Activated T-cell treated with anti-CD3 and anti-CD28 coated beads for 24 hours (primary cell): ENCODE measurements at regions not wholly inside any gene's neighbourhood (a gene's known extent, or its start where the extent isn't known, plus 50 kb on each side); places are given as distances from the start of the nearest gene placed in this dataset.
"Not testable (repeated sequence)": the region's sequence is repeated elsewhere in the genome, so short reads cannot be mapped to it uniquely, and the experiment has no call there.

ENCODE experiments used
- DNase-seq: peaks from one replicate; pipeline ENCODE4 v3.0.0-alpha.2; 2020; ENCODE audit warnings: low read depth

- no peak for DNase-seq
Observed at GRCh38 chr2:208686665-208687064, 280.1 kb downstream of the PTH2R start.

DNA sequence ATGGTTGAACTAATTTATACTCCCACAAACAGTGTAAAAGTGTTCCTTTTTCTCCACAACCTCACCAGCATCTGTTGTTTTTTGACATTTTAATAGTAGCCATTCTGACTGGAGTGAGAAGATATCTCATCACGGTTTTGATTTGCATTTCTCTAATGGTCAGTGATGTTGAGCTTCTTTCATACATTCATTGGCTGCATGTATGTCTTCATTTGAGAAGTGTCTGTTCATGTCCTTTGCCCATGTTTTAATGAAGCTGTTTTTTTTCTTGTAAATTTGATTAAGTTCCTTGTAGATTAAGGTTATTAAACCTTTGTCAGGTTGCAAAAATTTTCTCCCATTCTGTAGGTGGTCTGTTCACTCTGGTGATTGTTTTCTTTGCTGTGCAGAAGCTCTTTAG lies 281.1 kb downstream of the PTH2R start:
- DNase-seq = not testable (repeated sequence)

DNA sequence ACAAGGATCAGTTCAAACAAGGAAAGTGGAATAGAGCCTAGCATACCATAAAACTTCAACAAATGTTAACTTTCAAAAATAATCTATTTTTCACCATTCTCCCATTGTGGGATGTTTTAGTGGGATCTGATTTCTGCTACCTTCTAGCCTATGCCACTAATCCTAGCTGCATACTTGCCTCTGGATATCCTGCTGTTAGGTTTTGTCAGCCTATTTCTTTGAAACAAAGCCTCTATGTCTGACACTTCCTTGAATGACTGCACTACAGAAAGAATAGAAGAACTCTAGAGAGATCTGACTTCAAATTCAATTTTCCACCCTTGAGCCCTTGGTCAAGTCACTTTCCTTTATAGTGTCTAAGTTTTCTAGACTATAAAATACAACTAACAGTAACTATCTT lies 291.5 kb downstream of the PTH2R start:
- DNase-seq = no peak

DNA sequence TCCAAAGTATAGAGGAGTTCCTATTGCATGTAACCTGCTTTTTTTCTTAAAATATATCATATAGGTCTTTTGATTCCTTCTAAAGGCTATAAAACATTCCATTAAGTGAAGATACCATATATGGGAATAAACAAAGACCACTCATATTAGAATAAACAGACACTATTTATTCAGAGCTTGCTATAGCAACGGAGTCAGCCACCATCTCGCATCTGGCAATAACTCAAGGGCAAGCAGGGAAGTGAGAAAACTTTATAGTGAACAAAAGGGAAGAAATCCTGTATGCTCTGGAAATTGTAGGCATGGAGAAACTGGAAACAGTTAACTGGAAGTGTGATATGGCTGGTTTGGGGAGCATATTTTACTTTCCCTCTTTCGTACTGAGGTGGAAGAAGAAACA lies 301.9 kb downstream of the PTH2R start:
- no peak for DNase-seq

GRCh38 chr2:208711598-208711997 lies 305.0 kb downstream of the PTH2R start:
- DNase-seq = no peak

DNA sequence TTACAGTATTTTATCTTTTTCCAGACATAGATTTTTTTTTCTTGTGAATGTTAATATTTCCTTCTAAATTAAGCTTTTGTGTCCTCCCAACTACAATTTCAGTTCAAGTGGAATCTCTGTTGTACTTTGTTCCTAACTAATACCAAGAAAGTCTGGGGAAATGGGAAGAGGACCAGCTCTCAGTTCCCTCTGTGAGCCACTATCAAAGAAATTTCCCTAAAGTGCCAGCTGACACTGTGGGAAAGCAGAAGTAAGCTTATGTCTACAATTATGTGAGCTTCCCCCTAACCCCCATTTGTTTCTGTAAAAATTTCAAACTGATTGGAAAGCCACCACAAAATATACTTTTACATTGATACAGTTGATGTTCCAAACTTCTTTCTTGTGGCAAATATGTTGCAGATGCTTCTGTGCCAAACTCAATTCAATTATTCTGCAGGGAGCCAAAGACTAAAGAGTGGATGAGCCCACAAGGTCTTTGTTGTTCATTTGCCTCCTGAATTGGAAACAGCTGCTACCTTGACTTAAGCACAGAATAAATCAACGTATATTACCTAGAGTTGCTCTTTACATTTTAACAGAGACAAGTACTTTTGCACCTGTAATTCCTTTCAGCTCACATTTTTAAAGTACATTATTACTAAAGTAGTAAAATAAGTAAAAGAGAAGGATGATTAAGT lies 306.6 kb downstream of the PTH2R start:
- DNase-seq = no peak

GRCh38 chr2:208718828-208719227 lies 312.2 kb downstream of the PTH2R start:
- no peak for DNase-seq

GRCh38 chr2:208722731-208723130 lies 316.1 kb downstream of the PTH2R start:
- no peak for DNase-seq

- DNase-seq = no peak
Observed at GRCh38 chr2:208725280-208725679, 318.7 kb downstream of the PTH2R start.

DNA sequence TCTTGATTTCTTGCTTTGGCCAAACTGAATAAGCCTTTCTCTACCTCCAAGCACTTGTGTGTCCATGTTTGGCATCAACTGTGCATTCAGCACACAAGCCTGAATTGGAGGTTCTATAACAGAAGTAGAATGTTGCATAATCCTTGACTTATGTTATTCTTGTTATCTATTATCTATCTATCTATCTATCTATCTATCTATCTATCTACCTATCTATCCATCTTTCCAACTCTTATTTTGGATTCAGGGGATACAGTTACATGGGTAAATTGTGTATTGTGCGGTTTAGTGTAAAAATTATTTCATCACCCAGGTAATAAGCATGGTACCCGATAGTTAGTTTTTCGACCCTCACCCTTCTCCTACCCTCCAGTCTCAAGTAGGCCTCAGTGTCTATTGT lies 319.6 kb downstream of the PTH2R start:
- no peak for DNase-seq

DNA sequence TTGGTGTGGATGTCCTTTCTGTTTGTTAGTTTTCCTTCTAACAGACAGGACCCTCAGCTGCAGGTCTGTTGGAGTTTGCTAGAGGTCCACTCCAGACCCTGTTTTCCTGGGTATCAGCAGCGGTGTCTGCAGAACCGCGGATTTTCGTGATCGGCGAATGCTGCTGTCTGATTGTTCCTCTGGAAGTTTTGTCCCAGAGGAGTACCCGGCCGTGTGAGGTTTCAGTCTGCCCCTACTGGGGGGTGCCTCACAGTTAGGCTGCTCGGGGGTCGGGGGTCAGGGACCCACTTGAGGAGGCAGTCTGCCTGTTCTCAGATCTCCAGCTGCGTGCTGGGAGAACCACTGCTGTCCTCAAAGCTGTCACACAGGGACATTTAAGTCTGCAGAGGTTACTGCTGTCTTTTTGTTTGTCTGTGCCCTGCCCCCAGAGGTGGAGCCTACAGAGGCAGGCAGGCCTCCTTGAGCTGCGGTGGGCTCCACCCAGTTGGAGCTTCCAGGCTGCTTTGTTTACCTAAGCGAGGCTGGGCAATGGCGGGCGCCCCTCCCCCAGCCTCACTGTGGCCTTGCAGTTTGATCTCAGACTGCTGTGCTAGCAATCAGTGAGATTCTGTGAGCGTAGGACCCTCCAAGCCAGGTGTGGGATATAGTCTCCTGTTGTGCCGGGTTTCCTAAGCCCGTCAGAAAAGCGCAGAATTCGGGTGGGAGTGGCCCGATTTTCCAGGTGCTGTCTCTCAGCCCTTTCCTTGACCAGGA lies 345.2 kb downstream of the PTH2R start:
- DNase-seq = not testable (repeated sequence)

- DNase-seq = no peak
Observed at GRCh38 chr2:208757364-208757763, 350.8 kb downstream of the PTH2R start.

GRCh38 chr2:208773074-208773473 lies 366.5 kb downstream of the PTH2R start:
- not testable (repeated sequence) for DNase-seq

GRCh38 chr2:208781166-208781565 lies 374.6 kb downstream of the PTH2R start:
- no peak for DNase-seq

DNA sequence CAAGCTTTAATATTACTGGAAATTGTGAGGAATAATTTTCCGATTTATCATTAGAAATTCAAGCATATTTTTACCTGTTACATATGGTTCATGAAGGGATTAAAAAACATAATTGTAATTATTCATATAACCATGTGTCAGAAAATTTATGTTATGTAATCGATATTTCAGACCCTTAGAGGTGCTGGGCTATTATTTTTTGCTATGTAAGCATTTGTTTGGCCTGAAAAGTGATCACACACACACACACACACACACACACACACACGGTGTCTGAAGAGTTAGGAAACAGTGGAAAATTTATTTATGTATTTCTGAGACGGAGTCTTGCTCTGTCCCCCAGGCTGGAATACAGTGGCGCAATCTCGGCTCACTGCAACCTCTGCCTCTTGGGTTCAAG lies 375.5 kb downstream of the PTH2R start:
- DNase-seq = no peak

DNA sequence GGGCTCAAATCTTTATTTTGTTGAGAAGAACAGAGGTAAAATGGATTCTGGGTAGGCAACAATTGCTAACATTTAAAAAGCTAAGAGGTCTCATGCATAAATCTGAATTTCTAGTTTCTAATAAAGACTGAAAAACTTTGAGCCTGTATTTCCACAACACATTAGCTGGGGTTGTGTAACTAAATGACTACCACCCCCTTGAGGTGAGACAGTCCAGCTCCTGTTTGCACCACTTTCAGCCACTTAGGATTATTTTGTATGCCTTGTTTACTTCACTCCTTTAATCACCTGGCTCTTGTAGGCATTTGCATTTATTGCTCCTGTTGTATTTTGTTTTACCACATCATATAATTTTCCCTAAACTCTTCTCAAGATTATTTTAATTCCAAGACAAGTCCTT lies 376.6 kb downstream of the PTH2R start:
- DNase-seq = no peak

DNA sequence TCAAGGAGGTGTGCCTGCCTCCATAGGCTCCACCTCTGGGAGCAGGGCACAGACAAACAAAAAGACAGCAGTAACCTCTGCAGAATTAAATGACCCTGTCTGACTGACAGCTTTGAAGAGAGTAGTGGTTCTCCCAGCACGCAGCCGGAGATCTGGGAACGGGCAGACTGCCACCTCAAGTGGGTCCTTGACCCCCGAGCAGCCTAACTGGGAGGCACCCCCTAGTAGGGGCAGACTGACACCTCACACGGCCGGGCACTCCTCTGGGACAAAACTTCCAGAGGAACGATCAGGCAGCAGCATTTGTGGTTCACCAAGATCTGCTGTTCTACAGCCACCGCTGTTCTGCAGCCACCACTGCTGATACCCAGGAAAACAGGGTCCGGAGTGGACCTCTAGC lies 378.2 kb downstream of the PTH2R start:
- DNase-seq = not testable (repeated sequence)

- DNase-seq = no peak
Observed at GRCh38 chr2:208791257-208791656, 384.7 kb downstream of the PTH2R start.

- no peak for DNase-seq
Observed at GRCh38 chr2:208792766-208793165, 386.2 kb downstream of the PTH2R start.

- no peak for DNase-seq
Observed at GRCh38 chr2:208793434-208793833, 386.8 kb downstream of the PTH2R start.

DNA sequence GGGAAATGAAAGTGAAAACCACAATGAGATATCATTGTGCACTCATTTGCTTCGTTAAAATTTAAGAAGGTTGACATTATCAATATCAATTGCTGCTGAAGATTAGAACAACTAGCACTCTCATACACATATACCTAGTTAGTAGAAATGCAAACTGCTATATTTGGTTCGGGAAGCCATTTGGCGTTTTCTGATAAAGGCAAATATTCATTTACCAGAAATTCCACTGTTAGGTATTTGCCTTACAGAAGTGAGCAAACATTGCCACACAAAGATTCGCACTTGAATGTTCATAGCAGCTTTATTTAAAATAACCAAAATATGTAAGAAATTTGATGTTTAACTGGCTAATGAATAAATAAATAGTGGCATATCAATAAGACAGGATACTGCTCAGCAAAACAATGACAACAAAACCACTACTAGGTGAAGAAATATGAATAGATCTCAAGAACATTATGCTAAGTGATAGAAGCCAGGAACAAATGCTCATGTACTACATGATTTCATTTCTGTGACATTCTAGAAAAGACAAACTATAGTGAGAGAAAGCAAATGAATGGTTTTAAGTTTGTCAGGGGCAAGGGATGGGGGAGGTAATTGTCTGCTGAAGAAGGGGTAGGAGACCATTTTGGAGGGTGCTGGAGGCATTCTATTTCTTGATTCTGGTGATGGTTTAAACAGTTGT lies 387.8 kb downstream of the PTH2R start:
- DNase-seq = no peak

- no peak for DNase-seq
Observed at GRCh38 chr2:208798698-208799097, 392.1 kb downstream of the PTH2R start.

- no peak for DNase-seq
Observed at GRCh38 chr2:208799397-208799796, 392.8 kb downstream of the PTH2R start.
